ENCODE measurements at regions not wholly inside any gene's neighbourhood (a gene's known extent, or its start where the extent isn't known, plus 50 kb on each side); places are given as distances from the start of the nearest gene placed in this dataset.

GRCh38 chr2:122575076-122575475 is 819.6 kb downstream of the TSN start:
- Histone ChIP-seq H3K27me3 (no peaks in the 10 kb centered on the region), H3K9me3 (ENCODE audit: low read depth) (no peaks in the 10 kb centered on the region), H3K4me1 (ENCODE audit: low read depth) (no peaks in the 10 kb centered on the region), H3K36me3 (no peaks in the 10 kb centered on the region), H3K4me3 (no peak overlapping the region), H3K27ac (no peak overlapping the region)
- DNase-seq (ENCODE audit: low read depth in 1 of 2, low spot score in 1 of 2): no peak
- no peak for TF ChIP-seq CTCF (IDR thresholded peaks at IDR 0.05; ENCODE audit: low read depth, low read length)

- no peak for TF ChIP-seq CTCF (IDR thresholded peaks at IDR 0.05; ENCODE audit: low read depth, low read length)
- Histone ChIP-seq H3K27ac (no peak overlapping the region), H3K27me3 (no peaks in the 10 kb centered on the region), H3K4me3 (no peak overlapping the region), H3K4me1 (ENCODE audit: low read depth) (no peaks in the 10 kb centered on the region), H3K36me3 (no peaks in the 10 kb centered on the region), H3K9me3 (ENCODE audit: low read depth) (no peaks in the 10 kb centered on the region)
- no peak for DNase-seq (ENCODE audit: low read depth in 1 of 2, low spot score in 1 of 2)
These were observed 827.9 kb downstream of the TSN start for GRCh38 chr2:122583159-122583917.

GRCh38 chr2:122590524-122590923 is 835.1 kb downstream of the TSN start:
- H3K4me1 ChIP-seq (ENCODE audit: low read depth): no peaks in the 10 kb centered on the region
- H3K4me3 ChIP-seq: no peak overlapping the region
- no peaks in the 10 kb centered on the region for H3K9me3 ChIP-seq (ENCODE audit: low read depth)
- no peaks in the 10 kb centered on the region for H3K36me3 ChIP-seq
- no peak overlapping the region for H3K27ac ChIP-seq
- no peak for TF ChIP-seq CTCF (IDR thresholded peaks at IDR 0.05; ENCODE audit: low read depth, low read length)
- no peak for DNase-seq (ENCODE audit: low read depth in 1 of 2, low spot score in 1 of 2)
- no peaks in the 10 kb centered on the region for H3K27me3 ChIP-seq

- Histone ChIP-seq H3K36me3 (no peaks in the 10 kb centered on the region), H3K4me3 (no peak overlapping the region), H3K4me1 (ENCODE audit: low read depth) (no peaks in the 10 kb centered on the region), H3K9me3 (ENCODE audit: low read depth) (no peaks in the 10 kb centered on the region), H3K27ac (no peak overlapping the region), H3K27me3 (no peaks in the 10 kb centered on the region)
- TF ChIP-seq CTCF (IDR thresholded peaks at IDR 0.05; ENCODE audit: low read depth, low read length): no peak
- no peak for DNase-seq (ENCODE audit: low read depth in 1 of 2, low spot score in 1 of 2)
These were observed 839.6 kb downstream of the TSN start for GRCh38 chr2:122595065-122595464.

GRCh38 chr2:122596598-122596997 is 841.1 kb downstream of the TSN start:
- Histone ChIP-seq H3K27ac (no peak overlapping the region), H3K36me3 (no peaks in the 10 kb centered on the region), H3K4me1 (ENCODE audit: low read depth) (no peaks in the 10 kb centered on the region), H3K4me3 (no peak overlapping the region), H3K27me3 (no peaks in the 10 kb centered on the region), H3K9me3 (ENCODE audit: low read depth) (no peaks in the 10 kb centered on the region)
- peak in 1 of 2 donors; percentile 24 for DNase-seq (ENCODE audit: low read depth in 1 of 2, low spot score in 1 of 2)
- no peak for TF ChIP-seq CTCF (IDR thresholded peaks at IDR 0.05; ENCODE audit: low read depth, low read length)
